ENCODE measurements at regions not wholly inside any gene's neighbourhood (a gene's known extent, or its start where the extent isn't known, plus 50 kb on each side); places are given as distances from the start of the nearest gene placed in this dataset.

DNA sequence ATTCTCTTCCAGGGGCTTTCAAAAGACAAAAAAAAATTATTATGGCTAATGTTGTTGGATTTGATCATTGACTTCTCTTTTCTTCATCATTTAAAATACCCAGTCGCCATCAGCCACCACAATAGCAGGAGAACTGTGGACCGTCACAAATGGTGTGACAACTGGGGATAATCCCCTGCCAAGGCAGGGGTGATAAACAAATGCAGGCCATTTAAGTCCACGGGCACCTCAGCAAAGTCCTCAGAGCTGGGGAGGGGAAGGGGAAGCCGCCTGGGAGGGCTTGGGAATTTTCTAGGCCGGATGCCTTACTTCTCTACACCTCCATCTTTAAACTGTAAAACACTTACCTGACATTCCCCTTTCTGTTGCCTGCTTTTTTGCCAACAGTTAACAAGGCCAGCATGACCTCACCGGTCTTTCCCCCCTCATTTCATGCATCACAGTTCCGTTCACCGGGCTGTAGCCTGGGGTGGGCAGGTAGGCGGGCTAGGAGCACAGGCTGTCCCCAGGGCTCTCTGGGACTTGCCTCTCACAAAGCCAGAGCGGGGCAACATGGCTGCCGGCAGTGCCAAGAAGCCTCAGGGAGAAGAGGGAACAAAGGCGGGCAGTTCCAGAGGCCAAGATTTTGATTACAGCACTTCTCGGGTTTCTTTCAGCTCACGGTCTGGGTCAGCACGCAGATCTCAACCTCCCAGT lies 820.4 kb downstream of the BCL11A start:
- no peak for DNase-seq (ENCODE audit: low read depth)

DNA sequence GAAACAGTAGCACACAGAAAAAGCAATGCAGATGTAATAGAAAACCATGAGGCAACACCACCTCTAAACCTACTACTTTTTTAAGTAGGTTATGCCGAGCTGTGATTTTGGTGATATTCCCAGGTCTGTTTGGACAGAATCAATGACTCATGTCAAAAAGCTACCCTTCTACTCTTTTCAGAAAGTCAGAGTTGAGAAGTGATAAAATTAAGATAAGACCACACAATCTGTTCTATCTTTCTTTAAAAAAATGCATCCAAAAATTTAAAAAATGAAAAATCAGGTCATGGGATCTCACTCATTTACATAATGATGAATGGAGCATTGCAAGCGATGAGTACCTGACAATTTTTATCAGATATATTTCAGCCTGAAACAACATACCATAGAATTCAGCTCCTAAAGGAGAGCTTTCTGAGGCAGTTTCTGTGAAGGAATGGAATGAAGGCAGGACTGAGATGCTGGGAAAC lies 826.3 kb downstream of the BCL11A start:
- no peak for DNase-seq (ENCODE audit: low read depth)

GRCh38 chr2:59726228-59727120 lies 827.0 kb downstream of the BCL11A start:
- DNase-seq (ENCODE audit: low read depth): no peak

DNA sequence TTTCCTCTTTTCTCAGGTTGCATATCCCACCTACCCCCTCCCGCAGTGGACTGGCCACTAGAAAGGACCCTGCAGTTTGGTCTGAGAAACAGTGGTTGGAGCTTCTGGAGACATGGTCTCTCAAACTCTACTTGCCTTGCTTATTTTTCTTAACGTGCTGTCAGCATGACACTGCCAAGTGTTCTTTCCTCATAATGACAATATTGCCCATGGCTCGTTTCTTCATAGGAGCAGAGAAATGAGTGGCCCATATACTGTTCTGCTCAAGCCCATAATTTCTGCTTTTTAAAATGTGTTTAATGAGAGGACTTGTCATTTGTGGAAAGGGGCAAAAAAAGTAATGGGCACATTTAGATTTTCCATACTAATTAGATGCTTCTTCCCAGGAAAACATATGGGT lies 828.7 kb downstream of the BCL11A start:
- no peak for DNase-seq (ENCODE audit: low read depth)

- DNase-seq (ENCODE audit: low read depth): no peak
Measured at GRCh38 chr2:59720296-59720866, 833.1 kb downstream of the BCL11A start.

DNA sequence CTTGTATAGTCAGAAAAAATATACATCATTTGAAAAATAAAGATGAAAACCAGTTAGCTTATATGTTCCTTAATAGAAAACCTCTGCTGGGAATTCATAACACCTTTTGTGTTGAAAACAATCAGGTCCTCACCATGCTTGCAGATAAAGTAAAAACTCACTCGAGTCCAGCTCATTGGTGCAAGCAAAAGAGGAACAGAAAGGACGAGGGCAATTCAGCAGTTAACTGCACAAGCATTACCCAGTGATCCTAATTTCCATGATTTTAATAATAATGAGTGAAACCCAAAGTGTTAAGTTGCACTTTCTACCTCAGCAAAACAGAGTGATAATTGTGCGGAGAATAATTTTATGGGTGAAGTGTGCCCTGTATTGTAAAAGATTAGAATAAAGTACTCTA lies 839.9 kb downstream of the BCL11A start:
- DNase-seq (ENCODE audit: low read depth): no peak

DNA sequence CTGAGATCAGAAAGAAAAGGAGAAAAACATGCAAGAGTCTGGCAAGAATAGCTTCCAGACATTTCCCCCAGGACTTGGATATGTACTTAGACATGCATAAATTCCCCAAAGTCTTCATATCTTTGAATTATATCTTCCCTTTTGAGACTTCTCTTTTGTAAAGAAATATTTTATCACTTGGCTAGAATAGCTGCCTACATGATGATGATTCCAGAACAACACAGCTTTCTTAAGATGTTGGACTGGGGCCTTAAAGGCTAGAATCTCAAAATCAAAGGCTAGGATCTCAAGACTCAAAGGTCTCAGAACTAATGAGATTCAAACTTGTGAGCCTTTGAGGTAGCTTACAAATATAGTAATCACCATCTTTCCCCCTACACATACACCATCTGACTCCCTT lies 842.3 kb downstream of the BCL11A start:
- DNase-seq (ENCODE audit: low read depth): no peak

DNA sequence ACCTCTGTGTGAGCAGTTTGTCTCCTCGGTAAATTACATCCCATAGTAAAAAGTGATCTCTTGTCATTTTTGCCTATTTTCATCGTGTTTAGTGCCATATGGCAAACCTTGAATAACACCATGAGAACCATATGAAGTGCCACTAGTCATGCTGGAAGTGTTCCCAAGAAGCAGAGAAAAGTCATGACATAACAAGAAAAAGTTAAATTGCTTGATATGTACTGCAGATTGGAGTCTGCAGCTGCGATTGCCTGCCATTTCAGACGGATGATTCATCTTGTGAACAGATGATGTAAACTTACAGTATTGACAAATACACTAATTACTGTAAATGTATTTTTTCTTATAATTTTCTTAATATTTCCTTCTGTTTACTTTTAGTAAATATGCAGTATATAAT lies 846.7 kb downstream of the BCL11A start:
- no peak for DNase-seq (ENCODE audit: low read depth)

- no peak for DNase-seq (ENCODE audit: low read depth)
Measured at GRCh38 chr2:59703796-59704195, 849.7 kb downstream of the BCL11A start.

- DNase-seq (ENCODE audit: low read depth): no peak
Measured at GRCh38 chr2:59702026-59702425, 851.4 kb downstream of the BCL11A start.

DNA sequence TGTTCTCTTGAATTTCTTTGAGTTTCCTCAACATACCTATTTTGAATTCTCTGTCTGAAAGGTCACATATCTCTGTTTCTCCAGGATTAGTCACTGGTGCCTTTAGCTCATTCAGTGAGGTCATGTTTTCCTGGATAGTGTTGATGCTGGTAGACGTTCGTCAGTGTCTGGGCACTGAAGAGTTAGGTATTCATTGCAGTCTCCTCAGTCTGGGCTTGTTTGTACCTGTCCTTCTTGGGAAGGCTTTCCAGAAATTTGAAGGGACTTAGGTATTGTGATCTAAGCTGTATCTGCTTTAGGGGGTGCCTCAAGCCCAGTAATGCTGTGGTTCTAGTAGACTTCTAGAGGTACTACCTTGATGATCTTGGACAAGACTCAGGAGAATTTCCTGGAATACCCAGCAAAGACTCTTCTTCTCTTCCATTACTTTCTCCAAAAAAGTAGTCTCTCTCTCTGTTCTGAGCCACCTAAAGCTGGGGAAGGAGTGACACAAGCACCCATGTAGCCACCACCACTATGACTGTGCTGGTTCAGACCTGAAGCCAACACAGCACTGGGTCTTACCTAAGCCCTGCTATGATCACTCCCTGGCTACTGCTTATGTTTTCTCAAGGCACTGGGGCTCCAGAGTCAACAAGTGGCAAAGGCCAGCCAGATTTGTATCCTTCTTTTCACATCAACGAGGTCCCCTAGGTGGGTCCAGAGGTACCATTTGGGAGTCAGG lies 852.0 kb downstream of the BCL11A start:
- DNase-seq (ENCODE audit: low read depth): no peak

DNA sequence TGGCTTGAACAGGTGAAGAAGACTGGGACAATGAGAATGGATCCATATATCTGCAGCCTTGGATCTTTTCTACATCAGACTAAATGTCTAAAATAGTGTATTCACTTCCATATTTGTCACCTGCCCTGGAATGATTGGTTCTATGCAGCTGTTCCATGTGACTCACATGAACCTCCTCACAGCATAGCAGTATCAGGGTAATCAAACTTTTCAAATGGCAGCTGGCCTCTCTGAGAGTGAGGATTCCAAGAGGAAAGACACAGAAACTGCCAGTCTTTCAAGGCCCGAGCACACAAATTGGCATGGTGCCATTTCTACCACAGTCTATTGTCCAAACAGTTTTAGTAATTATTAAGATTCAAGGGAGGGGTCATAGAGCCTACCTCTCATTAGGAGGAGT lies 859.3 kb downstream of the BCL11A start:
- no peak for DNase-seq (ENCODE audit: low read depth)

DNA sequence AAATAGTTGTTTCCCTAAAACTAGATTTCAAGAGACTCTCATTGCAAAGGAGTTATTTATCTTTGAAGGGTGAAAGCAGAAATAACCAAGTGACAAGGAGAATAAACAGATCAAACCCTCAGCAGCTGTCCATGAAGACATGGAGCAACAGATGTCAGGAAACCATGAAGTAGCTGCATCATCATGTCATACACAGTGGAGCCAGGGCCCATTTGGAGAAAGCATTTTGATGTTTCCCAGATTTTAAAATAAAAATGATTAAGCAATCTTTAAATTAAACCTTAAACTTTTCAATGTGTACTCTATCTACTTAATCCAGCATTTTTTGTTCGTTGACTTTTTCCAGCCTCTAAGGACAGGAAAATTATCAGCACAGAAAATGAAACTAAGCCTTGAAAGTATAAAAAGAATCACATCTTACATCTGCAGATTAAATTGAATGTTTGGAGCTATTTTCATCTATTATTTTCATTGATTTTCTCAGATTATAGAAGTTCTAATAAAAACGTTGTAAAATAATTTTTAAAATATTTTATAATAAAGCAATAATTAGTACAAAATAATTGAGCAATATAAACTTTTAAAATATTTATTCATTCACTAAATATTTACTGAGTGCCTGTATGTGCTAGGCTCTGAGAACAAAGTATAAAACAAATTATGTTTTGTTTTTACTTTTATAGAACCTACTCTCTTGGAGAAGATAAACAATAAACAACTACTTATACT lies 860.1 kb downstream of the BCL11A start:
- no peak for DNase-seq (ENCODE audit: low read depth)

- no peak for DNase-seq (ENCODE audit: low read depth)
Measured at GRCh38 chr2:59691518-59692190, 861.8 kb downstream of the BCL11A start.

DNA sequence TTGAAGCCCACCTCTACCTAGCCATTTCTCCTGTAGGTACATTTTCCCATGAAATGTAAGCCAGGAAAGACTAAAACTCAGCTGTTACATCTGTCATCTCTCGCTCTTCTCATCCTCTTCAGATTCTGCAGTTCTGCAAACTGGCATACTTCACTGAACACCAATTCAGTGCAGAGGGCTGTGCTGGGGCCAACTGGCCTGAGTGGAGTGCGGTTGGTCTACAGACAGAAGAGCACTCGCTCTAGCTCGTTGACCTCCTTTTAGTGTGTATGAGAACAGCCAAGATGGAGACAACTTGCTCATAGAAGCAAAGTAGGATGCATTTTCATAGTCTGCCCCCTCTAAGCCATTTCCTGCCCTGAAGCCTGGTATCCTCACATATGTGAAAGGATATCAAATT lies 862.6 kb downstream of the BCL11A start:
- no peak for DNase-seq (ENCODE audit: low read depth)

DNA sequence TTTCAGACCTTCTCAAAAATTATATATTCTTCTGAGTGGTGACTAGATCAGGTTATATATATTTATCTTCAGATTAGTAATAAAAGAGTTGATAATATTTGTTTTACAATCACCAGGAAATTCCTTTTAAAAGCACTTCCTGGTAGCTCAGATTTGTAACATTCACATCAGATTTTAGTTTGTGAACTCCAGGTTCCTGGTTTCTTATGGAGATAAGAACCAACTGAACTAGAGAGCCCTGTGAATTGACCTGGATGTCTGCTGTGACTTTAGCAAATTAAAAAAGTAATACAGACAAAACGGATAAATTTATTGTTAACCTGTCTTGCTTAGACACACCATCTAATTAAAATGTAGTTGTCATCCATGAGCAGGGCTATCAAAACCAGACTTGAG lies 868.7 kb downstream of the BCL11A start:
- DNase-seq (ENCODE audit: low read depth): no peak

DNA sequence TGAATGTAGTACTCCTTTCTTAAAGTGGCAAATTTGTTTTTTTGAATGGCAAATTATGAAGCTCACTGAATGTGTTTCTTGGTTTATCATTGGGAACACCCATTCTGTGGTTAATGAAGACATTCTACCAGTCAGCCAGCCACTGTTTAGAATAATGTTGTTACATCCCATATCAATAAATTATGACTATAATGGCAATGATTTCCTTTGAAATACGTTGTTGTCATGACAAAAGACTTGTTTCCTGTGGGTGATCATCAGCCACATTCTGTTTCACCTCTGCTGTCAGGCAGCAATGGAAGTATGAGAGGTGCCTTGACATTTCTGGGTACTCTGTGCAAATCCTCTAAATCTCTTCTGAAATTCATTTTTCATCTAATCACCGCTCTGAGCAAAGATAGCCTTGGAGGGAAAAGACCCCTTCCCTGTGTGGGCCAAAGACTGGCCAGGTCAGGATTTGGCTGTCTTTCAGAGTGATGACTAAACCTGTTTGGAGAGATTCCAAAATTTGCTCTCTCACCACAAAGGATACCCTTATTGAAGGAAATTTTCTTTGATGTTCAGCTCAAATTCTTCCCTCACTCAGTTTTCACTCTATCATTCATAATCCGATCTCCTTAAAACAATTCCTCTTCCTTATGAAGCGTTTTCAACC lies 869.2 kb downstream of the BCL11A start:
- no peak for DNase-seq (ENCODE audit: low read depth)

DNA sequence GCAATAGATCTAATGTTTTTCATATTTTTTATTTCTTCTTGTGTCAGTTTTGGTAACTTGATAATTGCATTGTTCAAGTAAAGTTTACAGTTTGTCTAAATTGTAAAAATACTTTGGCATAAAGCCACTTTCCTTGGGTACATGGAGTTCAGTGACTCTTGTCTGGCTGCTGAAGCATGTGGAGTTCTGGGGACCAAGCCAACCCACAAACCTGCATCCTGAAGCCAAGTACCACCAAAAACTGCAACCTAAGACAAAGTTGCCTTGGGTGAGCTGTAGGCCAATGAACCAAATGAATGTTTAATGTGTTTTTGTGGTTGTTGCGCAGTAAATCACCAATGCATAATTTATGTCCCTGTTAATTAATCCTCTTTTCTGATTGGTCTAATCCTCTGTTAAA lies 872.6 kb downstream of the BCL11A start:
- DNase-seq (ENCODE audit: low read depth): no peak

GRCh38 chr2:59677158-59677557 lies 876.3 kb downstream of the BCL11A start:
- DNase-seq (ENCODE audit: low read depth): no peak

- DNase-seq (ENCODE audit: low read depth): no peak
Measured at GRCh38 chr2:59674100-59674499, 879.4 kb downstream of the BCL11A start.

DNA sequence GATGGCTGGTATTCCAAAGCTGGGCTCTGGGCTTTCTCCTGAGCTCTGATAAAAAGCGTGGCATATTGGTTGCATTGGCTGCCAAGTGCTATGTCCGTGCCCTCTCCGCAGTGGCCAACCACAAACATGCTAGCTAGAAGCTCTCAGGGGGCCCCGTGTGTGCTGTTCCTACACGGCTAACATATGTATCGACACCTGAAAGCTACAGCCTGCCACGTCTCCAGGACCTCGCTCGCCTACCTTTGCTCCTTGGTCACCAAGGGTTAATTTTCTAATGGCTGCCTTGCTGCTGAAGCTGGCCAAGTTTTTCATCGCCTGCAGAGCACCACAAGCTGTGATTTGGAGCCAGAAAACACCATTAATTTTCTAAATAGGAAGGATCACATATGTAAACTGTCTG lies 888.4 kb downstream of the BCL11A start:
- no peak for DNase-seq (ENCODE audit: low read depth)
